Epithelial cell of prostate (primary cell): ENCODE measurements at regions not wholly inside any gene's neighbourhood (a gene's known extent, or its start where the extent isn't known, plus 50 kb on each side); places are given as distances from the start of the nearest gene placed in this dataset.
"Not testable (repeated sequence)": the region's sequence is repeated elsewhere in the genome, so short reads cannot be mapped to it uniquely, and the experiment has no call there.

Source experiments
- DNase-seq: peaks from one replicate; pipeline ENCODE4 v3.0.0-alpha.2; 2011; ENCODE audit warnings: low read depth, low spot score
- H3K27ac ChIP-seq: fragments of 450-650 bp; 2 replicates; pipeline ENCODE4 v1.5.1; 2017; ENCODE audit warnings: mild to moderate bottlenecking

DNA sequence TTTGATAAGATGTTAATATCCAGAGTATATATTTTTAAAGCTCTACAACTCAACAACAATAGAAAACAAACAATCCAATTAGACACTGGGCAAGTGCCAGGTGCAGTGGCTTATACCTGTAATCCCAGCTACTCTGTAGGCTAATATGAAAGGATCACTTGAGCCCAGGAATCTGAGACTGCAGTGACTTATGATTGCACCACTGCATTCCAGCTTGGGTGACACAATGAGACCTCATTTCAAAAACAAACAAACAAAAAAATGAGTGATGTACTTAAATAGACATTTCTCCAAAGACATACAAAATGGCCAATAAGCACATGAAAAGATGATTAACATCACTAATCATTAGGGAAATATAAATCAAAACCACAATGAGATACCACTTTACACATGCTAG is 356.8 kb upstream of the PCDH10 start:
- H3K27ac ChIP-seq = no peak overlapping the region

DNA sequence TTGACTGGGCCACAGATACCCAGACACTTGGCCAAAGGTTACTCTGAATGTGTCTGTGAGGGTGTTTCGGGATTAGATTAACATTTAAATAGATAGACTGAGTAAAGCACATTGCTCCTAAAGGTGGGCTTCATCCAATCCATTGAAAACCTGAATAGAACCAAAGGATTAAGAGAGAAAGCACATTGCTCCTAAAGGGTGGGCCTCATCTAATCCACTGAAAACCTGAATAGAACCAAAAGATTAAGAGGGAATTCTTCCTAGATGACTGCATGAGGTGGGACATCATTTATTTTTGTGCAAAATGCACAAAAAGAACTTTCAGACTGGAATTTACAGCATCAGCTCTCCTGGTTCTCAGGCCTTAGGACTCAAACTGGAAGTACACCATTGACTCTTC is 351.2 kb upstream of the PCDH10 start:
- no peak overlapping the region for H3K27ac ChIP-seq
- no peak for DNase-seq

More for the DNA sequence above, 356.8 kb upstream of the PCDH10 start:
- DNase-seq = no peak

DNA sequence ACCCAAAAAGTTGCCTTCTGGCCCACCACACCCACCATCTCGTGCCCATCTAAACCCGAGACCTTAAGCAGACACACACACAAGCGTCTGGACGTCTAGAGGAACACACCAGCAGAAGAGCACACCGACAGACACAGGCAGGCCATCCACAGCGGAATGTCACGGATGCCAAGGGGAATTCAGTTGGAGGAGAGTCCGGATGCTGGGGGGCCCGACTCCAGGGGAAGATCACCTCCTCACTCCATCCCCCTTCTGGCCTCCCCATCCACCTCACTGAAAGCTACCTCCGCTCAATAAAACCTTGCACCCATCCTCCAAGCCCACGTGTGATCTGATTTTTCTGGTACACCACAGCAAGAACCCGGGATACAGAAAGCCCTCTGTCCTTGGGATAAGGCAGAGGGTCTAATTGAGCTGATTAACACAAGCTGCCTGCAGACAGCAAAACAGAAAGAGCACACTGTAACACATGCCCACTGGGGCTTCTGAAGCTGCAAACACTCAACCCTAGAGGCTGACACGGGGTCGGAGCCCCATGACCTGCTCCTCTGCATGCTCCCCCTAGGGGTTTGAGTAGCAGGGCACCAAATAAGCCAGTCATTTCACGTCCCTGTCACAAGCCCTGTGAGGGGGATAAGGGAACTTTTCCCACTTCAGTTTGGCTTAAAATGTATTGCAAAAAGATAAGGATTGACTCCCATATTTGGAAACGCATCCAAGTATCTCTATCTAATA is 339.6 kb upstream of the PCDH10 start:
- H3K27ac ChIP-seq = no peak overlapping the region
- DNase-seq = no peak

DNA sequence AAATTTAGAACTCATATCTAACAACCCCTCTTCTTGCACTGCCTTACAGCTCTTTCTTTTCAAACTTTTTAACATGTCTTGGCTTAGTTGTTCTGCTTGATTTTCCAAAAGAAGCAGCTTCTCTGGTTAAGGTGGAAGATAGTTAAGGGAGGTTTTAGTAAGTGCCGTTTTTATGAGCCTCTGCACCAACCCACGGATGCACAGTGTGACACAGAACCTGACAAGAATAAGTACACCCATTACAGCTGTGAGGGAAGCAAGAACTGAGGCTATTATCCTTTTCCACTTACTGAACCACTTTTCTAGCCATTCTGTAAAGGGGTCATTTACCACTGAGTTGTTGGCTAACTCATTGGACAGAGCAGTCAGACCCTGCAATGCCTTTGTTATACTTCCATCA is 336.0 kb upstream of the PCDH10 start:
- H3K27ac ChIP-seq, DNase-seq: not testable (repeated sequence)

DNA sequence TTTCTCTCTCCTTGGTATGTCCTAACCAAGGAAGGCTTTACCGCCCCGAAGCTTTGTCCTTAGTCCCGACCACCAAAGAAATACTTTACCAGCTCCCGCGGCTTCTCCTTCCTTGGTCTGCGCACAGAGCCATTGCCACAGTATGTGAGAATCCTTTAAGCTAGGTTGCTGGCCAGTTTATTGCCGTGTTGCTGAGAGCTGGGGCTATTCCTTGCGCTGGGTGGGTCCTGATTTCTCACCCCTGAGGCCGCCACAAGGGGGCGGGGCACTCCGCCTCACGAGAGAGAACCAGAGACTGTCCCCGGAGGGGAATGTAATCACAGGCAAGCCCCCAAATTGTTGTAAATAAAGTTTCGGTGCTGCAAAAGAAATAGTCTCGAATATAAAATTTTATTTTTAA is 331.0 kb upstream of the PCDH10 start:
- H3K27ac ChIP-seq = no peak overlapping the region
- DNase-seq = no peak

DNA sequence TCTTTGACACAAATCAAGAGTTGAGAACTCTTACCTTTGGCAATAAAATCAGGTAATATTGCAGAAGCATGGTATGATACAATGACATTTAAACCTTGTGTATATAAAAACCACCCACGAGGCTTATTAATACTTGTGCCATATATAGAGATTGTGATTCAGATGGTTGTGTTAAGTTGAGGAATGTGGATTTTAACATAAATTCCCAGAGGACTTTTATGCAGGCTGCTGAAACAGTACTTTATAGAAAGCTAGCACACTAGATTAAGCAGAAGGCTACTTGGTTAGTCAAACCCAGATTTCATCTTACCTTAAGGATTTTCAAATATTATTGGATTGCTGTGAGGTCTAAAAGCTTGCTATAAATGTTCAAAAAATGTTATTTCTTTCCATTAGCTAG is 325.7 kb upstream of the PCDH10 start:
- no peak for DNase-seq
- H3K27ac ChIP-seq = no peak overlapping the region

DNA sequence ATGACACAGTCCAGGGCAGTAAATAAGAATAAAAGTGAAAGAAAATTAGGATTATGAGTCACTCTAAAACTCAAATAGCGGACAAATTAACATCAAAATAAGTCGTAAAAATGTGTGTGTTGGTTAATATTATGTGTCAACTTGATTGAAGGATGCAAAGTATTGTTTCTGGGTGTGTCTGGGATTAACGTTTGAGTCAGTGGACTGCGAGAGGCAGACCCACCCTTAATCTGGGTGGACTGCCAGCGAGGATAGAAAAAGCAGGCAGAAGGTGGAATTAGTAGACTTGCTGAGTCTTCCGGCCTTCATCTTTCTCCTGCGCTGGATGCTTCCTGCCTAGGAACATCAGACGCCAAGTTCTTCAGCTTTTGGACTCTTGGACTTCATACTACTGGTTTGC is 324.3 kb upstream of the PCDH10 start:
- no peak overlapping the region for H3K27ac ChIP-seq
- DNase-seq = no peak

DNA sequence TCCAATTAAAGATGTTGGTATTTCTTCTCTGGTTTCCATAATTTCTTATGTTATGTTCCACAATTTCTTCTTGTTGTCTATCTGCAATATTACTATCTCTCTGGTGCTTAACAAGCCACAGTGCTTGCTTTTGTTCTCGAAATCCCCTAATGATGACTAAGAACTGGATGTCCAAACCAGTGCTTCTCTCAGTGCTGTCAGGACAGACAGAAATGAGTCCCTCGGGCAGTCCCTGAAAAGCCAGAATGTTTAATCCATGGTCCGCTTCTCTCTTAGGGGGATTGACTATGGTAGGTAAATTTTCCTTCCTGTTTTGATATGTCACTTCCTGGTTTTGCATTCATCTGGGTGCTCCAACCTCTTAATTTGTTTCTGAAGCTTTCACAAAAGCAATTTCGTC is 321.6 kb upstream of the PCDH10 start:
- no peak for DNase-seq
- H3K27ac ChIP-seq = no peak overlapping the region

DNA sequence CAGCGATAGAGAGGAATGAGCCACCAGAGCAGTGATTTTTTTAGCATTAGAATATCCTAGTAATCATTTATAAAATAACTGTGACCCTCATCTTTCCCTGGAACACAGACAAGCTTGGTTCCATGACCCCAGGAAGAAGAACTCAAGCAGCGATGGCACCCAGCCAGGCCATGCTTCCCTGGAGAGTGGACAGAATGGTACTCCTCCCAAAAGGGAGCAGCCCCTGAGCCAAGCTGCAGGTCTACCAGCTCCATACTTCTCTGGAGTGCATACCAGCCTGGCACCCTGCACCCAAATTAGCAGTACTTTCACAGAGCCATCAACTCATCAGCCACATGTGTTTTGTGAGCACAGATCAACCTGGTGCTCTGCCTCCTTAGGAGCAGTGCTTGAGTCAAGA is 310.9 kb upstream of the PCDH10 start:
- H3K27ac ChIP-seq = no peak overlapping the region
- DNase-seq = no peak

DNA sequence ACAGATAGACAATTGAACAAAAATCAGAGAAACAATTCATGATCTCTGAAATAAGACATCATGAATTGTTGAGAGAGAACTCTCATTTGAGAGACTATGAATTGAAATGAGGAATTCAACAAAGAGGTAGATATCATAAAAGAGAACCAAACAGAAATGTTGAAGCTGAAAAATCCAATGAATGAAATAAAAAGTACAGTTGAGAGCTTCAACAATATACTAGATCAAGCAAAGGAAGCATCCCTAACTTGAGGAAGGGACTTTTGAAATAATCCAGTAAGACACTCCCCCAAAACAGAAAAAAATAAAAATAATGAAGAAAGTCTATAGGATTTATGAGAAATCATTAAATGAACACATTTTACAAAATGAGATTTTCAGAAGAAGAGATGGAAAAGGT is 310.0 kb upstream of the PCDH10 start:
- no peak for DNase-seq
- no peak overlapping the region for H3K27ac ChIP-seq

DNA sequence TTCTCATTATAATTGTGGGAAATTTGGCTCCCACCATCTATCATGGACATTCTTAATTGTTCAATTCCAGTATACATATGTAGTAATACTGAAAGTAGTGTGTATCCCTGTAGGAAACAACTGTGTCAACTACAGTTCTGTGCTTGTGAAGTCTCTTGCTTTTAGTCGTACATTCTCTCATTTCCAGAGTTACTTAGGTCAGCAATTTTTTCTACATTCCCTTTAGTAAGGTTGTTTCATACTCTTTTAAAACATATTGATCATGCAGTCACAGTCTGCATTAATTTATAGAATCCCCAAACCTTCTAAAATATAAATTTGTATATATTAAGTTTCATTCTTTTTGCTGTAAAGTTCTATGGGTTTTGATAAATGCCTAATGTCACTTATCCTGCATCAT is 289.2 kb upstream of the PCDH10 start:
- DNase-seq = no peak
- no peak overlapping the region for H3K27ac ChIP-seq

DNA sequence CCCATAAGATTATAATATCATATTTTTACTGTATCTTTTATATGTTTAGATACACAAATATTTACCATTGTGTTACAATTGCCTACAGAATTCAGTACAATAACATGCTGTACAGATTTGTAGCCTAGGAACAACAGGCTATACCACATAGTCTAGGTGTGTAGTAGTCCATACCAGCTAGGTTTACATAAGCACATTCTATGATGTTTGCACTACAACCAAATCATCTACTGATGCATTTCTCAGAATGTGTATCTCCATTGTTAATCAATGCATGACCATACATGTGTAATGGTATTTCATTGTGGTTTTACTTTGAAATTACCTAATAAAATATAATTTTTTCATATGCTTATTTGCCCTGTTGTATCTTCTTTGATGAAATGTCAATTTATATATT is 288.1 kb upstream of the PCDH10 start:
- no peak overlapping the region for H3K27ac ChIP-seq

DNA sequence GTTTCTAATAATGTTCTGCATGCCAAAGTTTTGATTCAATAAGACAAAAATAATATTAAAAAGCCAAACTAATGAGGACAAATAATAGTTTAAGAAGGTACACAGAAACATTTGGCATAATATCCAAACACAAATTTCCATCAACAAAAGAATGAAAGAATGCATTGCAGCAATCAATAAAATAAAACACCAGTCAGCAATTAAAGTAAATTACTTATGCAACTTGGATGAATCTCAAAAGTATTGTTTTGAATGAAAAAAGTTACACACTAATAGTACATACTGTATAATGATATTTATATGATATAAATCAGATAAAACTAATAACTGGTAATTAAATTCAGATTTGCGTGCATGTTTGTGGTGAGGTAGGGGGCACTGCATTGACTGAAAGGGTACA is 285.5 kb upstream of the PCDH10 start:
- no peak overlapping the region for H3K27ac ChIP-seq
- DNase-seq = no peak

More for the DNA sequence above, 288.1 kb upstream of the PCDH10 start:
- peak; percentile 65 for DNase-seq

DNA sequence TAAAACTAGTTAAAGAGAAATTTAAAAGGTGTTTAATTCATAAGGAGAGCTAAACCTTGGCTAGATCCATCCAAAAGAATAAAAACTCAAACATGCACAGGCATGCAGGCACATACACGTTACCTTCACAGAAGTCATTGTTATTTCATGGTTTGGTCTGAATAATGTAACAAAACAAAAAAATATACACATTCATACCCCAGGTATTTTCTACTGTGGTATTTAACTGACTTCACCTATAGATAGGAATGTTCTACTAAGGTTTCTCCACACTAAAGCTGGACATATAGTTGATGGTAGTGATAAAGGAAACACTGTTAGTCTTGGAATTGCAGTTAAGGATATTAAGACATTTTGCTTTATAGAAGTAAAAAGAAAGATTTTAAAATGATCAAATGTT is 283.6 kb upstream of the PCDH10 start:
- peak overlapping the region; percentile 41 for H3K27ac ChIP-seq

DNA sequence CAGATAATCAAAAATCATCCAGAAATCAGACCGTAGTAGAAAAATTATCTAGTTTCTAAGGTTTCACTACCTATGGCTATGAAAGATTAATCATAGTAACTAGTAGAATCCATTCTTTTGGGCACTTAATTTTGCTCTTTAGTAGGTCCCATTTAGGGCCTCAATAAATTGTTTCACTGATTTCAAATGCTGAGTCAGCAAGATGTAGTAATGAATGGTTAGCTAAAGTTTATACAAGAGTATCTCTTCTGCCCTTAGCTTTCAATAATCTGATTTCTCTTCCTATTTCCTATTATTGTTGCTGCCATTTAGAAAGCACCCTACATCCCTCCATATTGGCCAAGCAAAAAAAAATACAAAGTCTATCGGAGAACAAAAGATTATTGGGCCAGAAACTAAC is 283.2 kb upstream of the PCDH10 start:
- H3K27ac ChIP-seq = peak overlapping the region; percentile 41
- no peak for DNase-seq

More for the DNA sequence above, 283.6 kb upstream of the PCDH10 start:
- peak; percentile 43 for DNase-seq

DNA sequence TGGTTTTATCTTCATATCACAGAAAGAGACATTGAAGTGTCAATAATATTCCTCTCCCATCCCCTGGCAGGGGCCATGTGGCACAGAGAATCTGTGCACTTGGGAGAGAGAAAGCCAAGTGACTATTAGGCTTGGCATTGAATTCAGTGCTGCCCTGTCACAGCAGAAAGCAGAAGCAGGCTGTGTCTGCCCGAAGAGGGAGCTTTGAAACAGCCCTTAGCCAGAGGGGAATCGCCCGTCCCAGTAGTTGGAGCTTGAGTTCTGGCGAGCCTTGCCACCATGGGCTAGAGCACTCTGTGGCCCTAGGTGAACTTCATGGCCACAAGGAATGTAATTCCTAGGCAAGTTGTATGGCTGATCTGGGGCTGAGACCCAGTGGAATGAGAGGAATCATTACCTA is 282.5 kb upstream of the PCDH10 start:
- no peak overlapping the region for H3K27ac ChIP-seq
- DNase-seq = no peak

DNA sequence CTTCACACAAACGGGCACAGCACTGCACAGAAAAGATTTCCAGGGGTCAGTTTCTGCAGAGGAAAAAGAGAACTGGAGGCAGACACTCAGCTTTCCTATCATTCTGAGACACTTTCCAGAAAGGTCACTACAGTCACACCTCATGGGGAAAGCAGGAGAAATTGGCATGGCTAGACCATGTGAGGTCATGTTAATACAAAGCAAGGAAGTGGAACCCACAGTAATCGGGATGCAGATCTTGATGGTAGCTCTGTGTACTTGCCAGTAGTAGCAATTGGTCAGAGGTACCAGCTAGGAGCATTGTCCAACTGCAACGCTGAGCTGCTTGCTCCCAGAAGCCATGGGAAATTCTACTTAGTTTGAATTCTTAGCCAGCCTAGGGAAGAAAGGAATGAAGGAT is 255.3 kb upstream of the PCDH10 start:
- H3K27ac ChIP-seq = no peak overlapping the region
- no peak for DNase-seq

DNA sequence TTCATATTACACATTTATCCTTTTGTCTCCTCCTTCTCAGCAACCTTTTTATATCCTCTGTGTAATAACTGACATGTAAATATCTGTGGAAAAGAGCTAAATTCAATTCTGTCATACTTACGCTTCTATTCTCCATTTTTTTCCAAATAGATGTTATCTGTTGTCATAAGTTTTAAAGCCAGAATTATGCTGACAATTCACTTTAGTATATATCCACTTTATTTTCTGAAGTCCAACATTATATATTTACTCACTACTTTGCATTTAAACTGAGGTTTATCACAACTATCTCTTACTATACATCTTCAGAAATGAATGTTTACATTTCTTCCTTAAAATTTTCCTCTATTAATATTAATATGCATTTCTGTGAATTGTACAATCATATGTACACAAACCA is 247.9 kb upstream of the PCDH10 start:
- DNase-seq = no peak
- H3K27ac ChIP-seq = no peak overlapping the region

DNA sequence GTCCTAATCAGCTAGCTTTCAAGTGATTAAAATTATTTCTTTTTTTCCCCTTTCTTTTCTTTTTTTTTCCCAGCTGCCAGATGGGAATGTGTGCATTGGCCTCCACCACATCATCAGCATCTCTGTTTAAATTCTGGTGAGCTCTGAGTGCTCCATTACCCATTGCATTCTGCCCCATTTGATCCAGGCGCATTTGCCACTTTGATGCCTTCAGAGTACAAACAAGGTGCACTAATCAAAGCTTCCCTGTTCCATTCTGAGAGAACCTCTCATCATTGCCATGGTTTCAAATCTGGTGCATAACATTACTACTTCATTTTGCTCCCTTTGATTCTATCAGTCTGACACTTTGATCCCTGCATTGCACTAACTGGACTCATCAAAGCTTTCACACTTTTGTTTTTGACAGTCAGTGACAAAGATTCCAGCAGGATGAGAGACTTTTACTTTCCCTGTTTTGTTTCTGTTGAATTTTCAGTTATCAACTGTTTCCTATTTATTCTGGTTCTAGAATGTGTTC is 238.8 kb upstream of the PCDH10 start:
- no peak overlapping the region for H3K27ac ChIP-seq
- no peak for DNase-seq

DNA sequence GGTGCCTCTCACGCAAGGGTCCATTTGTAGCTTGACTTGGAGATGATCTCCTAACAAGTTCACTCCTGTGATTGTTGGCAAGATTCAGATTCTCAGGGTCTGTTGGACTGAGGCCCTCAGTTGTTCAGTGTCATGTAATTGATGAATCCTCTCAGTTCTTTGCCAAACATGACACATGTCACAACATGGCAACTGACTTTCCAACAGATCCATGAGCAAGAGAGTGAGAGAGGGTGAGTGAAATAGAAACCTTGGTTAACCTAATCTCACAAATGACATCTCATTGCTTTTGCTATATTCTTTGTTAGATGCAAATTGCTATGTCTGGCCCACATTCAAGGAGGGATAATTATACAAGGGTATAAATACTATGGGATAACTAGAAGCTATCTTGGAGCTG is 231.0 kb upstream of the PCDH10 start:
- no peak for DNase-seq
- no peak overlapping the region for H3K27ac ChIP-seq

DNA sequence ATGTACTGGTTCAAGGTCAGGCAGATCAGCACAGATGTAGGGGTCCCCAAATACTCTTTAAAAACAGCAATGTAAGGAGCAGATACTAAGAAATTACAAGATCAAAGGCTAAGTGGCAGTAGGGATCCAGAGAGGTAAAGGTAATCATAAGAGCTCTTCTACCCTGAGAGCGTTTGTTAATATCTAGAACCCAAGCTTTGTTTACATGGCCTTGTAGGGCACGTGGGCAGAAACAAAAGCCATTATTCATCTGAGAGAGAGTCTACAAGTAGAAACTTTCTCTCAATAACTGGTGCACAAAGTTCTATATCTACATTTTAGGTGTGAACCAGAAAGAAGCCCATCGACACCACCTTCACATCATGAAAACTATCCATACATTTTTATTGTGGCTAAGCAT is 225.6 kb upstream of the PCDH10 start:
- DNase-seq = no peak

DNA sequence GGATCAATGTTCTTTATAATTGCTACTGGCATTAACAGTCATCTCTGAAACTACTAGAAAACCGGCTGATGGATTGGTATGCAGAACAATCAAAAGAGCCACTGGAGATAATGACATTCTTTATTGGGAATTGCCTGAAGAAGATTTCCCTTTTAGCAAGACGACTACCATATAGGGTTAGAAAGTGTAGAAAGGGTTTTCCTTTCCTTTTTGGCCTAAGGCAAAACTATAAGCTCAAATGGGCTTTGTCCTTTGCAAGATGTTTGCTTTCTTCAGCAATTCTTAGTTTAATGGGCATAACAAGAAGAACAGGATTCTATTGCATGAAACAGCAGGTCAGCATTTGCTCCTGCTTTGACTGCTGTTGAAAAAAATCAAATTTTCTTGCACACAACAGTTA is 214.2 kb upstream of the PCDH10 start:
- no peak overlapping the region for H3K27ac ChIP-seq
- DNase-seq = no peak

More for the DNA sequence above, 225.6 kb upstream of the PCDH10 start:
- no peak overlapping the region for H3K27ac ChIP-seq
